ENCODE measurements at regions not wholly inside any gene's neighbourhood (a gene's known extent, or its start where the extent isn't known, plus 50 kb on each side); places are given as distances from the start of the nearest gene placed in this dataset.

GRCh38 chr14:54211551-54212308 lies 185.1 kb upstream of the CDKN3 start:
- TF ChIP-seq POLR2A (IDR thresholded peaks at IDR 0.05) (no peak), POLR2AphosphoS5 (IDR thresholded peaks at IDR 0.05) (no peak)

All from spleen (tissue), 3 donors.